Neural cell (in vitro differentiated cells): ENCODE measurements at regions not wholly inside any gene's neighbourhood (a gene's known extent, or its start where the extent isn't known, plus 50 kb on each side); places are given as distances from the start of the nearest gene placed in this dataset.

Source experiments
- H2AFZ ChIP-seq: fragments of 200-600, 300-800 bp; sonication (generic), shearing (Covaris generic); 2 replicates; pipeline ENCODE4 v1.6.0; 2014; ENCODE audit warnings: low read depth, mild to moderate bottlenecking, antibody characterized with exemption, low read length, moderate library complexity
- H3F3A ChIP-seq: fragments of 200-600 bp; shearing (Covaris generic); 2 replicates; pipeline ENCODE4 v1.6.1; 2016; ENCODE audit warnings: mild to moderate bottlenecking, moderate library complexity, mixed read lengths, antibody characterized with exemption, low read length; ENCODE audit not compliant: insufficient read depth, poor library complexity, severe bottlenecking
- H3K27ac ChIP-seq: fragments of 200-600, 300-800 bp; sonication (generic), shearing (Covaris generic); 2 replicates; pipeline ENCODE4 v1.5.1; 2014; ENCODE audit warnings: mild to moderate bottlenecking, low read length, moderate library complexity
- H3K27me3 ChIP-seq: fragments of 300-800, 200-600 bp; sonication (generic), shearing (Covaris generic); 2 replicates; pipeline ENCODE4 v1.6.0; 2014; ENCODE audit warnings: mild to moderate bottlenecking, low read depth, low read length, moderate library complexity; ENCODE audit not compliant: insufficient read depth
- H3K36me3 ChIP-seq: fragments of 300-800, 200-600 bp; sonication (generic), shearing (Covaris generic); 2 replicates; pipeline ENCODE4 v1.5.1; 2014; ENCODE audit warnings: mild to moderate bottlenecking, antibody characterized with exemption, low read length, moderate library complexity; ENCODE audit not compliant: insufficient read depth
- H3K4me2 ChIP-seq: fragments of 300-800, 200-600 bp; sonication (generic), shearing (Covaris generic); 2 replicates; pipeline ENCODE4 v1.6.0; 2014; ENCODE audit warnings: mild to moderate bottlenecking, low read length
- H3K4me3 ChIP-seq: fragments of 300-800, 200-600 bp; sonication (generic), shearing (Covaris generic); 2 replicates; pipeline ENCODE4 v1.5.1; 2014; ENCODE audit warnings: mild to moderate bottlenecking, low read length, moderate library complexity
- H3K79me2 ChIP-seq: fragments of 200-600 bp; shearing (Covaris generic); replicated peaks from 2 replicates; pipeline ENCODE4 v1.6.0; 2014; ENCODE audit warnings: mild to moderate bottlenecking, low read length, moderate library complexity; ENCODE audit not compliant: insufficient read depth
- H3K9ac ChIP-seq: fragments of 300-800, 200-600 bp; sonication (generic), shearing (Covaris generic); 2 replicates; pipeline ENCODE4 v1.6.1; 2016; ENCODE audit warnings: mild to moderate bottlenecking, low read length, mixed read lengths
- H3K9me2 ChIP-seq: fragments of 200-600 bp; shearing (Covaris generic); 2 replicates; pipeline ENCODE4 v1.6.1; 2016; ENCODE audit warnings: mild to moderate bottlenecking, low read length, mixed read lengths; ENCODE audit not compliant: insufficient read depth
- H3K9me3 ChIP-seq: fragments of 200-600, 300-800 bp; sonication (generic), shearing (Covaris generic); 2 replicates; pipeline ENCODE4 v1.6.1; 2016; ENCODE audit warnings: mild to moderate bottlenecking, mixed run types, low read length, moderate library complexity, mixed read lengths
- H4K20me1 ChIP-seq: fragments of 200-600 bp; shearing (Covaris generic); 2 replicates; pipeline ENCODE4 v1.6.1; 2016; ENCODE audit warnings: mild to moderate bottlenecking, mixed run types; ENCODE audit not compliant: insufficient read depth
- CTCF ChIP-seq: fragments of 450-650 bp; IDR thresholded peaks from 2 replicates; pipeline ENCODE4 v1.5.1; 2014; ENCODE audit warnings: antibody characterized with exemption, mild to moderate bottlenecking, moderate library complexity; ENCODE audit not compliant: poor library complexity, severe bottlenecking
- EP300 ChIP-seq: fragments of 450-650 bp; conservative IDR thresholded peaks from 2 replicates; pipeline ENCODE4 v1.6.1; 2014; ENCODE audit warnings: antibody characterized with exemption, mild to moderate bottlenecking, moderate library complexity; ENCODE audit not compliant: poor library complexity, severe bottlenecking
- EZH2 ChIP-seq: fragments of 200-600, 300-800 bp; shearing (Covaris generic), sonication (generic); IDR thresholded peaks from 2 replicates; pipeline ENCODE4 v1.6.1; 2014; ENCODE audit warnings: antibody characterized with exemption, low read length, borderline replicate concordance, mild to moderate bottlenecking; ENCODE audit not compliant: insufficient read depth, poor library complexity, severe bottlenecking
- MXI1 ChIP-seq: fragments of 450-650 bp; conservative IDR thresholded peaks from 2 replicates; pipeline ENCODE4 v1.6.1; 2014; ENCODE audit warnings: antibody characterized with exemption, mild to moderate bottlenecking; ENCODE audit not compliant: poor library complexity, severe bottlenecking
- POLR2AphosphoS5 ChIP-seq: IDR thresholded peaks from 2 replicates; pipeline ENCODE4 v1.6.1; 2012
- RAD21 ChIP-seq: fragments of 450-650 bp; conservative IDR thresholded peaks from 2 replicates; pipeline ENCODE4 v1.6.1; 2014; ENCODE audit warnings: antibody characterized with exemption, mild to moderate bottlenecking, moderate library complexity
- REST ChIP-seq: IDR thresholded peaks from 2 replicates; pipeline ENCODE4 v1.6.1; 2012; ENCODE audit warnings: borderline replicate concordance
- SMC3 ChIP-seq: fragments of 450-650 bp; conservative IDR thresholded peaks from 2 replicates; pipeline ENCODE4 v1.6.1; 2014; ENCODE audit warnings: antibody characterized with exemption, mild to moderate bottlenecking, moderate library complexity; ENCODE audit not compliant: poor library complexity
- TAF1 ChIP-seq: IDR thresholded peaks from 2 replicates; pipeline ENCODE4 v1.6.1; 2012; ENCODE audit warnings: low read depth

- peaks cover 5% of the 10 kb centered on the region for H3K9me3 ChIP-seq
- H3K36me3 ChIP-seq, result no peaks in the 10 kb centered on the region
- H3K4me3 ChIP-seq, result no peak overlapping the region
- H4K20me1 ChIP-seq, result no peaks in the 10 kb centered on the region
- no peaks in the 10 kb centered on the region for H3K79me2 ChIP-seq
- no peaks in the 10 kb centered on the region for H3K27me3 ChIP-seq
- H3F3A ChIP-seq, result no peaks in the 10 kb centered on the region
- no peak overlapping the region for H3K4me2 ChIP-seq
- H3K27ac ChIP-seq, result no peak overlapping the region
- TF ChIP-seq CTCF (no peak), REST (no peak), TAF1 (no peak), SMC3 (no peak), POLR2AphosphoS5 (no peak), MXI1 (no peak), EZH2 (no peak), RAD21 (no peak)
- H3K9me2 ChIP-seq, result no peaks in the 10 kb centered on the region
- H3K9ac ChIP-seq, result no peak overlapping the region
- no peak overlapping the region for H2AFZ ChIP-seq
Measured at GRCh38 chr13:46486270-46486669, 66.7 kb upstream of the LRCH1 start.

GRCh38 chr13:46484561-46484960 is 68.4 kb upstream of the LRCH1 start:
- H3K9me2 ChIP-seq, result no peaks in the 10 kb centered on the region
- H3K4me2 ChIP-seq, result no peak overlapping the region
- no peaks in the 10 kb centered on the region for H3K27me3 ChIP-seq

More at GRCh38 chr13:46484561-46484960, 68.4 kb upstream of the LRCH1 start:
- Histone ChIP-seq H3K27ac (no peak overlapping the region), H3K36me3 (no peaks in the 10 kb centered on the region), H3K9ac (no peak overlapping the region), H3K4me3 (no peak overlapping the region), H3F3A (no peaks in the 10 kb centered on the region), H2AFZ (no peak overlapping the region), H4K20me1 (no peaks in the 10 kb centered on the region), H3K79me2 (no peaks in the 10 kb centered on the region), H3K9me3 (peaks cover 5% of the 10 kb centered on the region)
- TF ChIP-seq REST, result no peak
- no peak for TF ChIP-seq TAF1
- no peak for TF ChIP-seq POLR2AphosphoS5
- TF ChIP-seq EZH2, result no peak
- TF ChIP-seq CTCF, result no peak
- TF ChIP-seq EP300, result no peak
- TF ChIP-seq RAD21, result no peak
- TF ChIP-seq SMC3, result no peak
- no peak for TF ChIP-seq MXI1
